Left ventricle myocardium inferior (tissue), 1 donor: ENCODE measurements at regions not wholly inside any gene's neighbourhood (a gene's known extent, or its start where the extent isn't known, plus 50 kb on each side); places are given as distances from the start of the nearest gene placed in this dataset.

Experiments
- DNase-seq: peaks from one replicate; pipeline ENCODE4 v3.0.0-alpha.2; 2020
- H3K27ac ChIP-seq: fragments of 200-600 bp; replicated peaks from 2 replicates; pipeline ENCODE4 v1.8.0; 2021
- H3K27me3 ChIP-seq: fragments of 200-600 bp; 2 replicates; pipeline ENCODE4 v1.8.0; 2021; ENCODE audit warnings: low read depth
- H3K36me3 ChIP-seq: fragments of 200-600 bp; 2 replicates; pipeline ENCODE4 v1.8.0; 2021
- H3K4me1 ChIP-seq: fragments of 200-600 bp; 2 replicates; pipeline ENCODE4 v1.8.0; 2021
- H3K4me3 ChIP-seq: fragments of 200-600 bp; 2 replicates; pipeline ENCODE4 v1.8.0; 2021; ENCODE audit warnings: mild to moderate bottlenecking, moderate library complexity
- H3K9me3 ChIP-seq: fragments of 200-600 bp; replicated peaks from 2 replicates; pipeline ENCODE4 v1.8.0; 2021
- CTCF ChIP-seq: fragments of 200-600 bp; IDR thresholded peaks from 2 replicates; pipeline ENCODE4 v1.8.0; 2021; ENCODE audit warnings: antibody characterized with exemption, mild to moderate bottlenecking, borderline replicate concordance
- intact Hi-C: fragments of 100-400 bp; cut with micrococcal nuclease; formaldehyde crosslinking; loops from one replicate; pipeline ENCODE4 v1.11.0; 2022
- donor health status: DM: no; HTN: yes; CAD: no; lungs with severe emphysema.

GRCh38 chr2:180742801-180743200 lies 237.6 kb upstream of the UBE2E3 start:
- DNase-seq: no peak
- Histone ChIP-seq H3K9me3 (no peaks in the 10 kb centered on the region), H3K4me3 (no peak overlapping the region), H3K27me3 (no peaks in the 10 kb centered on the region), H3K36me3 (no peaks in the 10 kb centered on the region), H3K27ac (no peak overlapping the region), H3K4me1 (no peaks in the 10 kb centered on the region)
- no peak for TF ChIP-seq CTCF
- intact Hi-C loops: no loop called here

GRCh38 chr2:180739070-180739469 lies 241.3 kb upstream of the UBE2E3 start:
- no peak for DNase-seq
- Histone ChIP-seq H3K9me3 (no peaks in the 10 kb centered on the region), H3K27me3 (no peaks in the 10 kb centered on the region), H3K4me3 (no peak overlapping the region), H3K4me1 (no peaks in the 10 kb centered on the region), H3K36me3 (no peaks in the 10 kb centered on the region), H3K27ac (no peak overlapping the region)
- TF ChIP-seq CTCF: no peak
- intact Hi-C loops: no loop called here

GRCh38 chr2:180735799-180736198 lies 244.6 kb upstream of the UBE2E3 start:
- TF ChIP-seq CTCF: no peak
- Histone ChIP-seq H3K36me3 (no peaks in the 10 kb centered on the region), H3K9me3 (no peaks in the 10 kb centered on the region), H3K27me3 (no peaks in the 10 kb centered on the region), H3K4me3 (no peak overlapping the region), H3K27ac (no peak overlapping the region), H3K4me1 (no peaks in the 10 kb centered on the region)
- no peak for DNase-seq
- intact Hi-C loops: no loop called here

- intact Hi-C loops: no loop called here
- Histone ChIP-seq H3K27me3 (no peaks in the 10 kb centered on the region), H3K9me3 (no peaks in the 10 kb centered on the region), H3K4me3 (no peak overlapping the region), H3K27ac (no peak overlapping the region), H3K4me1 (no peaks in the 10 kb centered on the region), H3K36me3 (no peaks in the 10 kb centered on the region)
- DNase-seq: no peak
- no peak for TF ChIP-seq CTCF
Observed at GRCh38 chr2:180734382-180734781, 246.0 kb upstream of the UBE2E3 start.

- Histone ChIP-seq H3K36me3 (no peaks in the 10 kb centered on the region), H3K4me3 (no peak overlapping the region), H3K9me3 (no peaks in the 10 kb centered on the region), H3K27me3 (no peaks in the 10 kb centered on the region), H3K4me1 (no peaks in the 10 kb centered on the region), H3K27ac (no peak overlapping the region)
- no peak for DNase-seq
- TF ChIP-seq CTCF: no peak
- intact Hi-C loops: no loop called here
Observed at GRCh38 chr2:180733330-180733729, 247.1 kb upstream of the UBE2E3 start.

GRCh38 chr2:180732337-180732736 lies 248.1 kb upstream of the UBE2E3 start:
- H3K4me3 ChIP-seq: no peak overlapping the region
- no peaks in the 10 kb centered on the region for H3K9me3 ChIP-seq
- no peak for TF ChIP-seq CTCF
- H3K4me1 ChIP-seq: no peaks in the 10 kb centered on the region
- H3K36me3 ChIP-seq: no peaks in the 10 kb centered on the region
- intact Hi-C loops: no loop called here
- no peaks in the 10 kb centered on the region for H3K27me3 ChIP-seq
- no peak overlapping the region for H3K27ac ChIP-seq
- no peak for DNase-seq
